AG04450 (cell line): ENCODE measurements at regions not wholly inside any gene's neighbourhood (a gene's known extent, or its start where the extent isn't known, plus 50 kb on each side); places are given as distances from the start of the nearest gene placed in this dataset.

Experiments
- CTCF ChIA-PET: fragments of 300-600, 350-600 bp; formaldehyde crosslinking; extraction: SDS; loops from one replicate; lab custom pipeline; 2022; ENCODE audit warnings: antibody characterized with exemption, inconsistent platforms; lab: Charles Lee
- POLR2A ChIA-PET: fragments of 350-600 bp; formaldehyde crosslinking; extraction: SDS; loops from one replicate; lab custom pipeline; 2021; ENCODE audit warnings: antibody characterized with exemption, inconsistent platforms; lab: Yijun Ruan, JAX
- DNase-seq: peaks from one replicate; pipeline ENCODE4 v3.0.0-alpha.2; 2011; ENCODE audit warnings: low read depth, low spot score
- H3K27ac ChIP-seq: one replicate; pipeline ENCODE4 v1.5.1; 2012; ENCODE audit warnings: low read depth, low read length, control low read depth
- H3K27me3 ChIP-seq: one replicate; pipeline ENCODE4 v1.6.0; 2012; ENCODE audit warnings: low read length; ENCODE audit not compliant: control insufficient read depth, insufficient read depth
- H3K4me3 ChIP-seq: 2 replicates; pipeline ENCODE4 v1.5.1; 2011; ENCODE audit warnings: mild to moderate bottlenecking, low read depth, low read length, control low read depth
- H3K9me3 ChIP-seq: 2 replicates; pipeline ENCODE4 v1.5.1; 2012; ENCODE audit warnings: low read length; ENCODE audit not compliant: control insufficient read depth, insufficient read depth
- CTCF ChIP-seq: IDR thresholded peaks from 2 replicates; pipeline ENCODE4 v1.5.1; 2011; ENCODE audit warnings: low read depth, low read length, control low read depth, inconsistent platforms

- TF ChIP-seq CTCF: no peak
- no peaks in the 10 kb centered on the region for H3K27me3 ChIP-seq
- H3K27ac ChIP-seq: no peak overlapping the region
- POLR2A ChIA-PET: no interaction called here
- CTCF ChIA-PET: no interaction called here
- no peak overlapping the region for H3K4me3 ChIP-seq
- no peaks in the 10 kb centered on the region for H3K9me3 ChIP-seq
- DNase-seq: no peak
These were observed 589.9 kb downstream of the XIRP2 start for GRCh38 chr2:167478196-167478595.

GRCh38 chr2:167475791-167476190 lies 587.5 kb downstream of the XIRP2 start:
- H3K27ac ChIP-seq: no peak overlapping the region
- no peak for DNase-seq
- no peaks in the 10 kb centered on the region for H3K9me3 ChIP-seq
- ChIA-PET POLR2A (no interaction called here), CTCF (no interaction called here)
- TF ChIP-seq CTCF: no peak
- no peaks in the 10 kb centered on the region for H3K27me3 ChIP-seq
- H3K4me3 ChIP-seq: no peak overlapping the region

- Histone ChIP-seq H3K4me3 (no peak overlapping the region), H3K27ac (no peak overlapping the region), H3K9me3 (no peaks in the 10 kb centered on the region), H3K27me3 (no peaks in the 10 kb centered on the region)
- DNase-seq: no peak
- ChIA-PET CTCF (no interaction called here), POLR2A (no interaction called here)
- TF ChIP-seq CTCF: no peak
These were observed 583.5 kb downstream of the XIRP2 start for GRCh38 chr2:167471734-167472133.

GRCh38 chr2:167471332-167471731 lies 583.1 kb downstream of the XIRP2 start:
- no peaks in the 10 kb centered on the region for H3K9me3 ChIP-seq
- H3K4me3 ChIP-seq: no peak overlapping the region
- no peak for TF ChIP-seq CTCF
- no peak for DNase-seq
- ChIA-PET POLR2A (interaction anchor here (0.5 kb wide), 1 partner anchor 31 kb away, joined by 7 read pairs; no protein-coding TSS in a partner anchor), CTCF (no interaction called here)
- H3K27me3 ChIP-seq: no peaks in the 10 kb centered on the region
- H3K27ac ChIP-seq: no peak overlapping the region

GRCh38 chr2:167462379-167462778 lies 574.1 kb downstream of the XIRP2 start:
- TF ChIP-seq CTCF: no peak
- Histone ChIP-seq H3K27me3 (no peaks in the 10 kb centered on the region), H3K9me3 (no peaks in the 10 kb centered on the region), H3K27ac (no peak overlapping the region), H3K4me3 (no peak overlapping the region)
- DNase-seq: no peak
- CTCF ChIA-PET: interaction anchor here (1.2 kb wide), 1 partner anchor 656 kb away, joined by 3 read pairs; no protein-coding TSS in a partner anchor
- POLR2A ChIA-PET: no interaction called here
